ENCODE measurements at regions not wholly inside any gene's neighbourhood (a gene's known extent, or its start where the extent isn't known, plus 50 kb on each side); places are given as distances from the start of the nearest gene placed in this dataset.

DNA sequence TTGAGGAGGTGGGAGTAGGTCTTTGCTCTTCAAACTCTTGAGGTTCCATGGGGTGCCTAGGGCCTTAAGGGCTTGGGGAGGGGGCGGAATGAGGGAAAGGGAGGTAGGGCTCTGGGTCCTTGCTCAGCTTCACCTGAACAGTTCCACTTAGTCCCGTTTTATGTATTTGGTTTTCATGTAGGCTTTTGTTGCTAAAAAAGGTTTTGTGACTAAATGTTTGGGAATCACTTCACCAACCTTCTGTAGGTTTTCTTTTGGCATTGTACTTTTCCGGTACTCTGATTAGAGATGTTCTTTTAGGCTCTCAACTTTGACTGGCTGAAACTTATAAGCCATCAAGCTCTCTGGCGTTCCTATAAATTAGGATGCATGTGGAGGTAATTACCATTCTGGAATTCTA, 108.1 kb downstream of the MYCN start:
- H3K4ac ChIP-seq (ENCODE audit: low read depth, low read length) = no peak overlapping the region
- no peak overlapping the region for H3K4me2 ChIP-seq (ENCODE audit: low read depth, low read length)
- H3K9me1 ChIP-seq (ENCODE audit: insufficient read depth, low read length) = no peaks in the 10 kb centered on the region
- no peak overlapping the region for H3K27ac ChIP-seq (ENCODE audit: insufficient read depth, low read length)
- H3K4me3 ChIP-seq (ENCODE audit: insufficient read depth, low read depth, low read length) = no peak overlapping the region
- H3K14ac ChIP-seq (replicated peaks; ENCODE audit: low read depth, low read length) = no peak overlapping the region
- H2AK5ac ChIP-seq (ENCODE audit: low read depth, low read length) = no peak overlapping the region
- H3K79me1 ChIP-seq (ENCODE audit: low read depth in 1 of 2, low read length in 2 of 2) = no peaks in the 10 kb centered on the region
- ChIA-PET POLR2A (ENCODE audit: unreplicated experiment) (no interaction called here), CTCF (no interaction called here)
- H3K9ac ChIP-seq (ENCODE audit: low read depth, low read length) = no peak overlapping the region
- intact Hi-C loops (cut with micrococcal nuclease) (no loop called here), in situ Hi-C loops (cut with MboI; ENCODE audit: low sequenced_read_pairs) (no loop called here), dilution Hi-C loops (cut with HindIII; ENCODE audit: low sequenced_read_pairs, unreplicated experiment) (no loop called here)
- H4K20me1 ChIP-seq (ENCODE audit: insufficient read depth, low read length) = no peaks in the 10 kb centered on the region
- no peak for ATAC-seq (ENCODE audit: low read depth)
- no peaks in the 10 kb centered on the region for H3K27me3 ChIP-seq (ENCODE audit: control insufficient read depth, insufficient read depth, low read length)
- H3K36me3 ChIP-seq (ENCODE audit: control insufficient read depth, insufficient read depth, low read length) = no peaks in the 10 kb centered on the region
- H3K18ac ChIP-seq (ENCODE audit: low read depth, low read length) = no peak overlapping the region
- WGBS, 2 experiments (ENCODE audit: extremely low coverage in 2 of 2, insufficient read length in 1 of 2) = no CpG with 5 or more reads among the region's 4 CpGs
- no peak overlapping the region for H3K23ac ChIP-seq (ENCODE audit: low read depth, low read length)
- H4K91ac ChIP-seq (ENCODE audit: insufficient read depth, low read depth, low read length) = no peak overlapping the region
- no peak overlapping the region for H2BK20ac ChIP-seq (ENCODE audit: low read depth, low read length)
- H3K4me1 ChIP-seq (ENCODE audit: control insufficient read depth, insufficient read depth, low read length) = no peaks in the 10 kb centered on the region
- no peak overlapping the region for H4K8ac ChIP-seq (ENCODE audit: low read depth in 2 of 2, low read length in 2 of 2)
- no peak for TF ChIP-seq POLR2A (IDR thresholded peaks at IDR 0.05; ENCODE audit: low read depth, low read length)
- no peak for TF ChIP-seq RAD21 (IDR thresholded peaks at IDR 0.05; ENCODE audit: low read length)
- no peak for TF ChIP-seq RCOR1 (IDR thresholded peaks at IDR 0.05; ENCODE audit: insufficient replicate concordance, low read length)
- no peak for TF ChIP-seq MAZ (IDR thresholded peaks at IDR 0.05; ENCODE audit: borderline replicate concordance, low read depth, low read length)
- no peak for TF ChIP-seq MAFK (IDR thresholded peaks at IDR 0.05; ENCODE audit: low read depth, low read length)
- no peak for TF ChIP-seq CEBPB (IDR thresholded peaks at IDR 0.05; ENCODE audit: low read depth, low read length)
- TF ChIP-seq NFE2L2 (IDR thresholded peaks at IDR 0.05; ENCODE audit: low read depth, low read length) = no peak
- TF ChIP-seq SMC3 (IDR thresholded peaks at IDR 0.05; ENCODE audit: low read depth, low read length) = no peak
- no peak for TF ChIP-seq FOS (IDR thresholded peaks at IDR 0.05; ENCODE audit: low read depth, low read length)
- no peak for TF ChIP-seq CHD1 (IDR thresholded peaks at IDR 0.05; ENCODE audit: low read depth, low read length)
- no peak for TF ChIP-seq RFX5 (IDR thresholded peaks at IDR 0.05; ENCODE audit: low read depth, low read length)
- TF ChIP-seq BHLHE40 (IDR thresholded peaks at IDR 0.05; ENCODE audit: low read depth, low read length) = no peak
- TF ChIP-seq, protein P1, sequence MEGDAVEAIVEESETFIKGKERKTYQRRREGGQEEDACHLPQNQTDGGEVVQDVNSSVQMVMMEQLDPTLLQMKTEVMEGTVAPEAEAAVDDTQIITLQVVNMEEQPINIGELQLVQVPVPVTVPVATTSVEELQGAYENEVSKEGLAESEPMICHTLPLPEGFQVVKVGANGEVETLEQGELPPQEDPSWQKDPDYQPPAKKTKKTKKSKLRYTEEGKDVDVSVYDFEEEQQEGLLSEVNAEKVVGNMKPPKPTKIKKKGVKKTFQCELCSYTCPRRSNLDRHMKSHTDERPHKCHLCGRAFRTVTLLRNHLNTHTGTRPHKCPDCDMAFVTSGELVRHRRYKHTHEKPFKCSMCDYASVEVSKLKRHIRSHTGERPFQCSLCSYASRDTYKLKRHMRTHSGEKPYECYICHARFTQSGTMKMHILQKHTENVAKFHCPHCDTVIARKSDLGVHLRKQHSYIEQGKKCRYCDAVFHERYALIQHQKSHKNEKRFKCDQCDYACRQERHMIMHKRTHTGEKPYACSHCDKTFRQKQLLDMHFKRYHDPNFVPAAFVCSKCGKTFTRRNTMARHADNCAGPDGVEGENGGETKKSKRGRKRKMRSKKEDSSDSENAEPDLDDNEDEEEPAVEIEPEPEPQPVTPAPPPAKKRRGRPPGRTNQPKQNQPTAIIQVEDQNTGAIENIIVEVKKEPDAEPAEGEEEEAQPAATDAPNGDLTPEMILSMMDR (conservative IDR thresholded peaks at IDR 0.05; ENCODE audit: low read depth, low read length) = no peak
- TF ChIP-seq, protein P2, sequence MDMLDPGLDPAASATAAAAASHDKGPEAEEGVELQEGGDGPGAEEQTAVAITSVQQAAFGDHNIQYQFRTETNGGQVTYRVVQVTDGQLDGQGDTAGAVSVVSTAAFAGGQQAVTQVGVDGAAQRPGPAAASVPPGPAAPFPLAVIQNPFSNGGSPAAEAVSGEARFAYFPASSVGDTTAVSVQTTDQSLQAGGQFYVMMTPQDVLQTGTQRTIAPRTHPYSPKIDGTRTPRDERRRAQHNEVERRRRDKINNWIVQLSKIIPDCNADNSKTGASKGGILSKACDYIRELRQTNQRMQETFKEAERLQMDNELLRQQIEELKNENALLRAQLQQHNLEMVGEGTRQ (IDR thresholded peaks at IDR 0.05; ENCODE audit: low read depth, low read length) = no peak
- TF ChIP-seq, protein P3, sequence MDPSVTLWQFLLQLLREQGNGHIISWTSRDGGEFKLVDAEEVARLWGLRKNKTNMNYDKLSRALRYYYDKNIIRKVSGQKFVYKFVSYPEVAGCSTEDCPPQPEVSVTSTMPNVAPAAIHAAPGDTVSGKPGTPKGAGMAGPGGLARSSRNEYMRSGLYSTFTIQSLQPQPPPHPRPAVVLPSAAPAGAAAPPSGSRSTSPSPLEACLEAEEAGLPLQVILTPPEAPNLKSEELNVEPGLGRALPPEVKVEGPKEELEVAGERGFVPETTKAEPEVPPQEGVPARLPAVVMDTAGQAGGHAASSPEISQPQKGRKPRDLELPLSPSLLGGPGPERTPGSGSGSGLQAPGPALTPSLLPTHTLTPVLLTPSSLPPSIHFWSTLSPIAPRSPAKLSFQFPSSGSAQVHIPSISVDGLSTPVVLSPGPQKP (IDR thresholded peaks at IDR 0.05; ENCODE audit: borderline replicate concordance, low read depth, low read length) = no peak
- no peak for TF ChIP-seq MXI1 (IDR thresholded peaks at IDR 0.05; ENCODE audit: borderline replicate concordance, low read depth, low read length)
- peaks cover 25% of the 10 kb centered on the region for H3K9me3 ChIP-seq (ENCODE audit: control insufficient read depth, insufficient read depth, low read length)
- BruUV-seq (replicated peaks) = no TSS peak
- no peak overlapping the region for H2BK15ac ChIP-seq (ENCODE audit: low read depth, low read length)
- H4K5ac ChIP-seq (ENCODE audit: low read depth, low read length) = no peak overlapping the region
- no peak overlapping the region for H2AK9ac ChIP-seq (replicated peaks; ENCODE audit: low read depth, low read length, poor library complexity)
- H3K56ac ChIP-seq (ENCODE audit: extremely low read depth, insufficient read depth, low read length) = no peak overlapping the region
- H2AFZ ChIP-seq (replicated peaks; ENCODE audit: low read length, poor library complexity) = no peak overlapping the region
- no peak for DNase-seq
- H2BK5ac ChIP-seq (ENCODE audit: low read depth, low read length, poor library complexity, severe bottlenecking) = no peak overlapping the region
- no peak overlapping the region for H2BK120ac ChIP-seq (ENCODE audit: low read depth, low read length)

All from IMR-90 (cell line).